ENCODE measurements at regions not wholly inside any gene's neighbourhood (a gene's known extent, or its start where the extent isn't known, plus 50 kb on each side); places are given as distances from the start of the nearest gene placed in this dataset.

GRCh38 chr11:104618954-104619353 is 279.3 kb downstream of the CASP12 start (continued):
- TF ChIP-seq ZBTB40 (IDR thresholded peaks at IDR 0.05) (no peak), ZBTB40 (CRISPR knock-in tag; IDR thresholded peaks at IDR 0.05) (no peak), SIN3B (IDR thresholded peaks at IDR 0.05; ENCODE audit: low read depth) (no peak), C11orf30 (IDR thresholded peaks at IDR 0.05; ENCODE audit: low read depth) (no peak), GTF2A2 (tag; IDR thresholded peaks at IDR 0.05) (no peak)

Measured in K562 (cell line).